Esophagus squamous epithelium (tissue), 5 donors: ENCODE measurements at regions not wholly inside any gene's neighbourhood (a gene's known extent, or its start where the extent isn't known, plus 50 kb on each side); places are given as distances from the start of the nearest gene placed in this dataset.

ENCODE experiments used
- DNase-seq: peaks from one replicate; lab custom pipeline; 2025; lab: John Stamatoyannopoulos, UW
- H3K27ac ChIP-seq, 4 donors: fragments of 200-600 bp; sonication (generic); one replicate each; pipeline ENCODE4 v1.5.1; 2016 to 2019; ENCODE audit warnings: mild to moderate bottlenecking in 1 of 4
- H3K27me3 ChIP-seq, 4 donors: fragments of 200-600 bp; sonication (generic); 1 replicate in 3 of 4; 2 replicates in 1 of 4; pipeline versions ENCODE4 v1.5.1 to v1.6.0; 2017 to 2021; ENCODE audit warnings: antibody characterized with exemption in 1 of 4
- H3K36me3 ChIP-seq, 3 donors: fragments of 200-600 bp; sonication (generic); one replicate each; pipeline ENCODE4 v1.5.1; 2016 to 2019
- H3K4me1 ChIP-seq, 3 donors: fragments of 200-600 bp; sonication (generic); one replicate each; pipeline ENCODE4 v1.5.1; 2017 to 2019
- H3K4me3 ChIP-seq, 4 donors: fragments of 200-600 bp; sonication (generic); 1 replicate in 3 of 4; 2 replicates in 1 of 4; pipeline ENCODE4 v1.5.1; 2016 to 2019; ENCODE audit warnings: mild to moderate bottlenecking in 2 of 4, moderate library complexity in 1 of 4
- H3K9me3 ChIP-seq, 3 donors: fragments of 200-600 bp; sonication (generic); one replicate each; pipeline ENCODE4 v1.5.1; 2016 to 2019
- POLR2A ChIP-seq, 4 donors: fragments of 450-650 bp; IDR thresholded peaks; one replicate each; pipeline ENCODE4 v1.6.1; 2017; ENCODE audit warnings: antibody characterized with exemption in 4 of 4, mild to moderate bottlenecking in 4 of 4, moderate library complexity in 3 of 4
- whole genome bisulfite sequencing, 2 donors: methylation state at CpG; one replicate each; pipeline ENCODE4 v1.1.5; 2018; 5-methylcytosine and 5-hydroxymethylcytosine counted together
- intact Hi-C: fragments of 100-400 bp; cut with DNase I; formaldehyde crosslinking; loops from one replicate; pipeline ENCODE4 v1.15.0; 2022
- TF ChIP-seq, protein P1 (sequence below), 6 experiments: fragments of 450-650 bp in 4 of 6; fragments of 200-600 bp in 2 of 6; sonication (generic) in 2 of 6; IDR thresholded peaks; one replicate each; pipeline ENCODE4 v1.5.1; 2016 to 2019; ENCODE audit warnings: antibody characterized with exemption in 6 of 6, mild to moderate bottlenecking in 4 of 6, moderate library complexity in 4 of 6
- donor health status: DM: yes; HTN: yes; CAD: no.

- Histone ChIP-seq H3K27me3 (no peaks in the 10 kb centered on the region), H3K9me3 (peaks cover 0 to 12% (median 4%) of the 10 kb centered on the region in 3 donors), H3K4me1 (no peaks in the 10 kb centered on the region), H3K27ac (no peak overlapping the region), H3K36me3 (no peaks in the 10 kb centered on the region), H3K4me3 (no peak overlapping the region)
- TF ChIP-seq, protein P1, sequence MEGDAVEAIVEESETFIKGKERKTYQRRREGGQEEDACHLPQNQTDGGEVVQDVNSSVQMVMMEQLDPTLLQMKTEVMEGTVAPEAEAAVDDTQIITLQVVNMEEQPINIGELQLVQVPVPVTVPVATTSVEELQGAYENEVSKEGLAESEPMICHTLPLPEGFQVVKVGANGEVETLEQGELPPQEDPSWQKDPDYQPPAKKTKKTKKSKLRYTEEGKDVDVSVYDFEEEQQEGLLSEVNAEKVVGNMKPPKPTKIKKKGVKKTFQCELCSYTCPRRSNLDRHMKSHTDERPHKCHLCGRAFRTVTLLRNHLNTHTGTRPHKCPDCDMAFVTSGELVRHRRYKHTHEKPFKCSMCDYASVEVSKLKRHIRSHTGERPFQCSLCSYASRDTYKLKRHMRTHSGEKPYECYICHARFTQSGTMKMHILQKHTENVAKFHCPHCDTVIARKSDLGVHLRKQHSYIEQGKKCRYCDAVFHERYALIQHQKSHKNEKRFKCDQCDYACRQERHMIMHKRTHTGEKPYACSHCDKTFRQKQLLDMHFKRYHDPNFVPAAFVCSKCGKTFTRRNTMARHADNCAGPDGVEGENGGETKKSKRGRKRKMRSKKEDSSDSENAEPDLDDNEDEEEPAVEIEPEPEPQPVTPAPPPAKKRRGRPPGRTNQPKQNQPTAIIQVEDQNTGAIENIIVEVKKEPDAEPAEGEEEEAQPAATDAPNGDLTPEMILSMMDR (IDR thresholded peaks at IDR 0.05), result no peak
- no peak for TF ChIP-seq POLR2A (IDR thresholded peaks at IDR 0.05)
- intact Hi-C loops, result no loop called here
- no peak for DNase-seq
- 55 to 69% methylated on average over 5 of the region's 5 CpGs for WGBS, 2 donors
These were observed 543.6 kb upstream of the SOX11 start for GRCh38 chr2:5148392-5149085.

- no peaks in the 10 kb centered on the region for H3K36me3 ChIP-seq
- 75% methylated on average over 5 of the region's 5 CpGs for WGBS, 2 donors
- TF ChIP-seq, protein P1 (IDR thresholded peaks at IDR 0.05), result no peak
- no peak for TF ChIP-seq POLR2A (IDR thresholded peaks at IDR 0.05)
These were observed 541.3 kb upstream of the SOX11 start for GRCh38 chr2:5150871-5151270.

GRCh38 chr2:5164776-5165525, 527.2 kb upstream of the SOX11 start:
- no peak for TF ChIP-seq POLR2A (IDR thresholded peaks at IDR 0.05)
- TF ChIP-seq, protein P1 (IDR thresholded peaks at IDR 0.05), result no peak
- whole genome bisulfite sequencing, 2 donors, result 16 to 18% methylated on average over 3 of the region's 3 CpGs
- DNase-seq, result no peak
- intact Hi-C loops, result no loop called here
- no peaks in the 10 kb centered on the region for H3K27me3 ChIP-seq
- H3K4me3 ChIP-seq, result no peak overlapping the region
- H3K9me3 ChIP-seq, result peaks cover 0 to 5% (median 0%) of the 10 kb centered on the region in 3 donors
- H3K4me1 ChIP-seq, result no peaks in the 10 kb centered on the region
- no peak overlapping the region for H3K27ac ChIP-seq
- no peaks in the 10 kb centered on the region for H3K36me3 ChIP-seq

More at GRCh38 chr2:5150871-5151270, 541.3 kb upstream of the SOX11 start:
- no peak for DNase-seq
- Histone ChIP-seq H3K4me1 (no peaks in the 10 kb centered on the region), H3K4me3 (no peak overlapping the region), H3K27me3 (no peaks in the 10 kb centered on the region), H3K9me3 (peaks cover 0 to 16% (median 4%) of the 10 kb centered on the region in 3 donors), H3K27ac (no peak overlapping the region)
- intact Hi-C loops, result no loop called here

- DNase-seq, result no peak
- WGBS, 2 donors, result 42 to 61% methylated on average over 2 of the region's 2 CpGs
- intact Hi-C loops, result no loop called here
- no peak overlapping the region for H3K27ac ChIP-seq
- no peak overlapping the region for H3K4me3 ChIP-seq
- H3K27me3 ChIP-seq, result no peaks in the 10 kb centered on the region
- no peak for TF ChIP-seq POLR2A (IDR thresholded peaks at IDR 0.05)
- TF ChIP-seq, protein P1 (IDR thresholded peaks at IDR 0.05), result no peak
- no peaks in the 10 kb centered on the region for H3K36me3 ChIP-seq
- H3K9me3 ChIP-seq, result peaks cover 0 to 16% (median 0%) of the 10 kb centered on the region in 3 donors
- no peaks in the 10 kb centered on the region for H3K4me1 ChIP-seq
These were observed 519.3 kb upstream of the SOX11 start for GRCh38 chr2:5172923-5173322.
